Posterior cingulate gyrus (tissue), 11 donors: ENCODE measurements at regions not wholly inside any gene's neighbourhood (a gene's known extent, or its start where the extent isn't known, plus 50 kb on each side); places are given as distances from the start of the nearest gene placed in this dataset.
"Not testable (repeated sequence)": the region's sequence is repeated elsewhere in the genome, so short reads cannot be mapped to it uniquely, and the experiment has no call there.

Experiments used
- DNase-seq, 10 donors: peaks; one replicate each; pipeline versions ENCODE4 v3.0.0 to v3.0.0-alpha.2; 2020 to 2021; ENCODE audit warnings: mixed read lengths in 3 of 10
- intact Hi-C: fragments of 100-400 bp; cut with DNase I; formaldehyde crosslinking; loops from one replicate; pipeline ENCODE4 v1.15.1; 2023

GRCh38 chr1:65020774-65021173 is 54.4 kb upstream of the JAK1 start:
- intact Hi-C loops = no loop called here
- no peak for DNase-seq

- intact Hi-C loops = no loop called here
- DNase-seq = no peak
Observed at GRCh38 chr1:65021795-65022194, 55.4 kb upstream of the JAK1 start.

- no peak for DNase-seq
- intact Hi-C loops = no loop called here
Observed at GRCh38 chr1:65022216-65022615, 55.9 kb upstream of the JAK1 start.

GRCh38 chr1:65025794-65026193 is 59.4 kb upstream of the JAK1 start:
- intact Hi-C loops = no loop called here
- DNase-seq = no peak

- intact Hi-C loops = no loop called here
- no peak for DNase-seq
Observed at GRCh38 chr1:65026235-65026634, 59.9 kb upstream of the JAK1 start.

GRCh38 chr1:65027666-65028358 is 61.5 kb upstream of the JAK1 start:
- DNase-seq = peak in 8 of 10 donors; percentile 27 to 87 (median 49)
- intact Hi-C loops = no loop called here

GRCh38 chr1:65029434-65029833 is 63.1 kb upstream of the JAK1 start:
- DNase-seq, intact Hi-C loops: not testable (repeated sequence)

GRCh38 chr1:65034879-65035278 is 68.5 kb upstream of the JAK1 start:
- DNase-seq, intact Hi-C loops: not testable (repeated sequence)

- no peak for DNase-seq
- intact Hi-C loops = no loop called here
Observed at GRCh38 chr1:65036570-65037051, 70.3 kb upstream of the JAK1 start.

- no peak for DNase-seq
- intact Hi-C loops = no loop called here
Observed at GRCh38 chr1:65039066-65039465, 72.7 kb upstream of the JAK1 start.

- intact Hi-C loops = no loop called here
- DNase-seq = no peak
Observed at GRCh38 chr1:65039508-65039907, 73.2 kb upstream of the JAK1 start.

- no peak for DNase-seq
- intact Hi-C loops = no loop called here
Observed at GRCh38 chr1:65042467-65042866, 76.1 kb upstream of the JAK1 start.

GRCh38 chr1:65044411-65044810 is 78.1 kb upstream of the JAK1 start:
- intact Hi-C loops = no loop called here
- DNase-seq = no peak

- intact Hi-C loops = no loop called here
- no peak for DNase-seq
Observed at GRCh38 chr1:65045022-65045817, 78.9 kb upstream of the JAK1 start.

- no peak for DNase-seq
- intact Hi-C loops = no loop called here
Observed at GRCh38 chr1:65048335-65048734, 82.0 kb upstream of the JAK1 start.

- DNase-seq = no peak
- intact Hi-C loops = no loop called here
Observed at GRCh38 chr1:65049941-65050713, 83.8 kb upstream of the JAK1 start.

GRCh38 chr1:65050735-65051134 is 84.4 kb upstream of the JAK1 start:
- DNase-seq = no peak
- intact Hi-C loops = no loop called here

- no peak for DNase-seq
- intact Hi-C loops = no loop called here
Observed at GRCh38 chr1:65054481-65054880, 88.1 kb upstream of the JAK1 start.

GRCh38 chr1:65055747-65056146 is 89.4 kb upstream of the JAK1 start:
- intact Hi-C loops = loop anchor here (5.0 kb wide), 1 partner anchor 157 kb away; no protein-coding TSS in a partner anchor
- DNase-seq = no peak

GRCh38 chr1:65056234-65056633 is 89.9 kb upstream of the JAK1 start:
- no peak for DNase-seq
- intact Hi-C loops = loop anchor here (5.0 kb wide), 1 partner anchor 156 kb away; no protein-coding TSS in a partner anchor

- intact Hi-C loops = loop anchor here (5.0 kb wide), 1 partner anchor 155 kb away; no protein-coding TSS in a partner anchor
- DNase-seq = no peak
Observed at GRCh38 chr1:65056866-65057265, 90.5 kb upstream of the JAK1 start.
